ENCODE measurements at regions not wholly inside any gene's neighbourhood (a gene's known extent, or its start where the extent isn't known, plus 50 kb on each side); places are given as distances from the start of the nearest gene placed in this dataset.

DNA sequence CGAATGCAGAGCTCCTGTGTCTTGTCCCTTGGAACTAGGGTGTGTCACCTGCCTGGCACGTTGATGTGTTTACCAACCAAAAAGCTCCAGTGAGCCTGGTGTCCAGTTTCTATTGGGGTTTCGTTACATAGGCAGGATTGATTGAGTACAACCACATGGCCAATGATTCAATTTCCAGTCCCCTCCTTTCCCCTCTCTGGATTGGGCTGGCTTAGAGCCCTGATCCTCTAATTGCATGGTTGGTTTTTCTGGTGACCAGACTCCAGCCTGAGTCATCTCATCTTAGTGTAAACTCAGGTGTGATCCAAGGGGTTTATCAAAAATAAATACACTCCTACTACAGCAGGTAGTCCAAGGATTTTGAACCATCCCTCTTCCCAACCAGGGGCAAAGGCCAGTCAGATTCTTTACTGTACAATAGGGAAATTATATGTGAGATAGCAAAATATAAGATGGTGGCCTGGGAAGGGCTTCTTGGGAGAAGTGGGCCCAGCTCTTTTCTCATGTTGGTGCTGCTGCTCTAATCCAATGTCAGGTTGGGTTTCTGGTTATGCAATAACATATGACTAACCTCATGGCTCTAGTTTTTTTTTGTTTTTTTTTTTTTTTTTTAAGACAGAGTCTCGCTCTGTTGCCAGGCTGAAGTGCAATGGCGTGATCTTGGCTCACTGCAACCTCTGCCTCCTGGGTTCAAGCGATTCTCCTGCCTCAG, 64.7 kb upstream of the MGAT5 start:
- DNase-seq = no peak

DNA sequence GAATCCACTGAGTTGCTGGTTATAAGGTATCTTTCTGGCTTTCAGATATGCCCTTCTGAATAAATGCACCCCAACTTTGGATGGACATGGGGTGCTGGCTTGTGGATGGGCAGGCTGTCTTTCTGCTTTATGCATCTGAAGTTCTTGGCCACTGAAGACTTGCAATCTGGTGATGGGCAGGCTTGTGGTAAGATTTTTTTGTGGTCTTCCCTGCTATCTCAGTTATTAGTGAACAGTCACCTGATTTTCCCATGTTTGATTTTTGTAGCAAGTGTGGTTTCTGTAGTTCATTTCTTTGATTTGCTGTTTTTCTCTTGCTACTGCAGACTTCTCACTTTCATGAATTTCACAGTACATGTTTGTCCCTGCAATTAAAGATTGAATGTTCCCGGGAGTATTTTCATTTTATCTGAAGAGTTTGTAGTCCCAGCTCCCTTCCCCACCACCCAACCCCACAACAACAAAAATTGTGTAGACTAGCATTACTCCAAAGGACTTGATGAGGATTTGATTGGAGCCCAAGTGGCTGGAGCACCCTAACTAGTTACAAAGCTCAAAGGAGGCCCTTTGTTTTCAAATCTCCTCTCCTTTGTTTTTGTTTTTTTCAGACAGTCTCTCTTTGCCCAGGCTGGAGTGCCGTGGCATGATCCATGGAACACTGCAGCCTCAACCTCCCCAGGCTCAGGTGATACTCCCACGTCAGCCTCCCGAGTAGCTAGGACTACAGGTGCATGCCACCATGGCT, 63.6 kb upstream of the MGAT5 start:
- DNase-seq = no peak

DNA sequence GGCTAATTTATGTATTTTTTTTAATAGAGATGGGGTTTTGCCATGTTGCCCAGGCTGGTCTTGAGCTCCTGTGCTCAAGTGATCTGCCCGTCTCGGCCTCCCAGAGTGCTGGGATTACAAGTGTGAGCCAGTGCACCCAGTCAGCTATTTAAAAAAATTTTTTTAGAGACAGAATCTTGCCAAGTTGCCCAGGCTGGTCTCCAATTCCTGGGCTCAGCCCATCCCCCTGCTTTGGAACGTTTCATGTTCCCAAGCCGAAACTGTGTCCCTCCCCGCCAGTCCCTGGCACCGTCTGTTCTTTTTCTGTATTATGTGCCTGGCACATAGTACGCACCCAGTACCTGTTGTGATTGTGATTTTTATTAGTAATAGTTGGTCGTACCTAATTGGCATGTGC, 63.1 kb upstream of the MGAT5 start:
- no peak for DNase-seq

DNA sequence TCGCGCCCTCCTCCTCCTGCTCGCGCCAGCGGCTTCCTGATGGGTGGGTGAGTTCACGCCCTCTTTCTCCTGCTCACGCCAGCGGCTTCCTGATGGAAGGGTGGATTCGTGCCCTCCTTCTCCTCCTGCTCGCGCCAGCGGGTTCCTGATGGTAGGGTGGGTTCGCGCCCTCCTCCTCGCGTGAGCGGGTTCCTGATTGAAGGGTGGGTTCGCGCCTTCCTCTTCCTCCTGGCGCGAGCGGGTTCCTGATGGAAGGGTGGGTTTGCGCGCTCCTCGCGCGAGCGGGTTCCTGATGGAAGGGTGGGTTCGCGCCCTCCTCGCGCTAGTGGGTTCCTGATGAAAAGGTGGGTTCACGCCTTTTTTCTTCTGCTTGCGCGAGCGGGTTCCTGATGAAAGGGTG, 62.0 kb upstream of the MGAT5 start:
- DNase-seq = no peak

DNA sequence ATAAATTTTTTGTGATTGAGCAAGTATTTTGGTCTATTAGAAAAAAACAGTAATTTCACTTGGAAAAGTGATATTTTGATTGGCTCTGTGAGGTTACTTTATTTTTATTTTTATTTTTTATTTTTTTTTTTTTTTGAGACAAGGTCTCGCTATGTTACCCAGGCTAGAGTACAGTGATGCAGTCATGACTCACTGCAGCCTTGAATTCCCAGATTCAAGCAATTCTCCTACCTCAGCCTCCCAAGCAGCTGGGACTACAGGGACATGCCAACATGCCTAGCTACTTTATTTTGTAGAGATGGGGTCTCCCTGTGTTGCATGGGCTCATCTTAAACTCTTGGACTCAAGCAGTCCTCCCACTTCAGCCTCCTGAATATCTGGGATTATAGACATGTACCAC, 60.9 kb upstream of the MGAT5 start:
- no peak for DNase-seq

DNA sequence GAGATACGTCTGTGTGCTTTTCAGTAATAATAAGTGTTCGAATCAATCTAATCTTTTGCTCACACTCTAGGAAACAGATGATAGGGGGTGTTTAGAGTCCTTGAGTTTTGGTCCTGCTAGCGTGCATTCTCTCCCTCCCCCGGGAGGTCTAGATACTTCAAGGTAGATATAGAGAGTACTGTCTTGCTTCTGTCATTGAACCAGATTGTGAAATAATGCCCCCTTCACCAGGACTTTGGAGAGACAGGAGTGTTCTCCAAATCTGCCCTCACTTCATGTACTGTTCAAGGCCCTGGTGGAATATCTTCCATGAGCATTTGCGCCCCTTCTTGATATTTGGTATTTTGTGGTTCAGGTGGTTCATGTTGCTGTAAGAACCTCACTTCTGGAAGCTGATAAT, 59.4 kb upstream of the MGAT5 start:
- DNase-seq = no peak

DNA sequence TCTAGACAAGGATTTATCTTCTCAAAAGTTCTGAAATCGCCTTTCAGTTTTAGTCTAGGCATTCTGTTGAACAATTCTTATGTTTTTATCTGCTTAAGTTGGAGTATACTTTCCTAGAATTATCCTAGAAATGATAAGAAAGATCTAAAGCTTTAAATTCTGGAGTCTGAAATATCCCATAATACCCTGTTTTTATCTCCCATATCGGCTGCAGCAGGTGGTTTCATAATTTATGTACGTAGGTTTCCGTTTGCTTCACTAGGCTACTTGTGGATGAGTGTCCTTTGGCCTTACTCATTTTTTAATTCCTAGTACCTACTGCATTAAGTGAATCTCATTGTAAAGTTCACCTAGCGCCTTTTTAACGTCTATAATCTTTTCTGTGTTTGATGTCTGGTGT, 58.5 kb upstream of the MGAT5 start:
- DNase-seq = no peak

DNA sequence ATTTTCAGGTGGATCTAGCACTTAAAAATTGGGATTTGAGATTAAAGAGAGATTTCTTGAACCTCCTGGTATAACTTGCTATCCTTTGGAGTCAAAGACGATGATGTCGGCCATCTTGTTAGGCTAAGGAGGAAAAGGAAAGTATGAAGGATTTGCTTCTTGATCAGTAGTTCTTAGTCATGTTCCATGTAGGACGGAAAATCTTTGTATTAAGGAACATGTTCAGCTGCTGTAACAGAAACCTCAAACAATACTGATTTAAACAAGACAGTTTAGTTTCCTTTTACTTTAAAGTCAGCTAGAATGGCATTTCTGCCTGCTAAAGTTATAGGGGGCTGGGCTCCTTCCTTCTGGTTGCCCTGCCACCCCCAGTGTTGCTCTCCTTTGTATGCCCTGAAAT, 56.4 kb upstream of the MGAT5 start:
- DNase-seq = no peak

DNA sequence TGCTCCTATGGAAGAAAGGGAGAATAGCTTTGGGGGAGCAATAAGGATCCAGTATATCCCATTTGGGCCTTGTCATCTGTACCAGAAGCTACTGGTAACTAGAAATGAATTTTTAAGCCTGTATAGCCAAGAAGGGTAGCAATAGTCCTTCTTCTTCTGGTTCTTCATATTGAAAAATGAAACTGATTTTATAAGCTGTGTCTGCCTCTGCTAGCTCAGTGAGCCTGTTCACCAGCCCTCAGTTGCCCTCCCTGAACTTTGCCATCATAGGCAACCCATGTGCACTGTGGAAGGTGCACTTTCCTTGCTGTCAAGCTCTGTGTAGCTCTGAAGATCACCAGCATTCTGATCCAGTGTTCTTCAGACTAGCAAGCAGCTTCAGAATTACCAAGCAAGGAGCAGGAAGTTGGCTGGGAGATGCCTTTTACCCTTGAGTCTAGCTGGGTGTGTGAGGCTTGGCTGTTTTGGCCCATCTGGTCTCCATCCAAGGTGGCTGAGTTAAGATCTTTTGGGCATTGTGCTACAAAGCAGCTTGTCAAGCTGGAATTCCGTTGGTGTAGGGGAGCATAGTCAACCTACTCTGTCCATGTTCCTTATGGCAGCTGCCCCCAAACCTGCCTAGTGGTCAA, 55.8 kb upstream of the MGAT5 start:
- DNase-seq = no peak

DNA sequence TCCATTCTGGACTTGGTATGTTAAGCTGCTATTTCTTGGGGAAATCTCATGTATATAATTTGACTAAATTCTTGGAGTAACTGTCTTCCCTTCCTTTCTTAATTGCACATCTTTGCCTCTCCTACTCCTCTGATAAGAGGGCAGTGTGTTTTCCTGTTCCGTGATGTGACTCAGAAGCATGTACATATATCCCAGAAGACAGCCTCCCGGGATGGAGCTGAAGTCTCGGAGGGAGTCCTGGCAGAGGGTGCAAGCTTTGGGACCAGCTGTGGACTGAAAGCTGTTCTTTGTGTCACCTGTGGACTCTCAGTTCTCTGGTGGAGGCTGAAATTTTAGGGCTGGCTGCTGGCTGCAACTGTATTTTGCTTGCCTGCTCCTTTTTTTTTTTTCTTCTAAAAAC, 54.7 kb upstream of the MGAT5 start:
- no peak for DNase-seq

DNA sequence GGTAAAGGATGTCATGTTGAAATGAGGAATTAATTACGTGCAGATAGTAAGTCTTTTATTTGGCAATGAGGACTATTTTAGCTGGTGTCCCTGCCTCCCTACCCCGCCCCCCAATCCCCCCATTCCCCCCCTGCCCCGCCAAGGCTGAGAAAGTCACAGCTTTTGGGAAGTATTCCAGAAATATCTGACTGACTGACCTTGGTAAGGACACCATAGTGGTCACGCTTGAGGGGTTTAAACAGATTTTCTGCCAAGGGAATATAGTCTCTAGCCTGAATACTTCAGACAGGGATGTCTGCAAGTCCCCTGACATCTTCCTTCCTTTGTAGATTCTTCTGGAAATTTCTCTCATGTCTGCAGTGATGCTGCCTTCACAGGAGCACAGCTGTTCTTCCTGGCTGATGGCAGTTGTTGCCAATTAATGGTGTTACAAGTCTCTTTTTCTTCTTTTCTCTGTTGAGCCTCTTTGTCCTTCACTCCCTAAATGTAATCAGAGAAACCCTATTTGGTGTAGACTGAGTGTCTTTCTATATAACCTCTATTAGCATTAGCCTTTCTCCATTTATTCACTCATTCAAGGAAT, 53.7 kb upstream of the MGAT5 start:
- DNase-seq = no peak

DNA sequence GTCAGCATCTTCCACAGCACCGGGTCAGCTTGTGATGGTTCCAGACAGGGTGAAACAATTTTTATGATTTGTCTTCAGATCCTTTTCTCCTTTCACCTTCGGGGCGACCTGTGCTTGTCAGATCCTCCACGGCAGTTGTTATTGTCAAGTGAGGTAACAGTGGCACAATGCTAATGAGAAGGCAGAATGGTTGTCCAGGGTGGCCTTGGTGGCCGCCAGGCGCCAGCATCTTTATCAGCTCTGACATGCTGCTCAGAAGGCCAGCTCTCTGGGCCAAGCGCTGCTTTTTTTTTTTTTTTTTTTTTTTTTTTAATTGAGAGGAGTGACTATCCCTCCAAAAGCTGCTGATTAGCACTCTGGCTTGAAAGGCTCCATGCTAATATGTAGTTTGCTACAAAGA, 52.3 kb upstream of the MGAT5 start:
- no peak for DNase-seq

DNA sequence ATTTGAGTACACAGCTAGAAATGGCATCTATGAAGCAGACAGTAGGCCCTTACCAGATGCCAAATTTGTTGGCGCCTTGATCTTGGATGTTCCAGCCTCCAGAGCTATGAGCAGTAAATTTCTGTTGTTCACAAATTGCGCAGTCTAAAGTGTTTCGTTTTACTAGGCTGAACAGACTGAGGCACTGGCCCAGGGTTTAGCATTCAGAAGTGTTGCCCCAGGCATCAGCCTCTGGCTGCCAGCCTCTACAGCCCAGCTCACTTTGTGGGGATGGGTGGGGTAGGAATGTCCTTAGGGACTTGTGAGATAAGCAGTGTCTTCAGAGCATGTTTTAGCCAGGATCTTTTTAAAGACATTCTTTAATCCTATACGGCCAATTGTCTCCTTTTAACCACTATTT, 51.5 kb upstream of the MGAT5 start:
- DNase-seq = no peak

DNA sequence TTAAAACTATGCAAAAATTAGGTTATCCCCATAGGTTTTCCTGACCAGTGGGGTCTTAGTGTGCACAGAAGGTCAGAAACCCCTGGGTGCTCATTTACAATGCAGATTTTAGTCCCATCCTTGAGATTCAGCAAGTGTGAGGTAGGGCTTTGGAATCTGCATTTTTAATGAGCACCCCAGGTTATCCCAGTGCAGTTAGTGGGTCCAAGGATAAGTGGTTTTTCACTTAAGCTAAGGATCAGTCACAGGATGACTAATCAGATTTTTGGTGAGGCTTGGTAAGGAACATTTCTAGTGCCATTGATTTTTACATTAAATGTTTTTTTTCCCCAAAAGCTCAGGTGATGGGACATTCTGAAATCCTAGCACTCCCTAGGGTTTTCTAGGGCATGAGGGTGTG, 50.7 kb upstream of the MGAT5 start:
- no peak for DNase-seq
